ENCODE measurements at regions not wholly inside any gene's neighbourhood (a gene's known extent, or its start where the extent isn't known, plus 50 kb on each side); places are given as distances from the start of the nearest gene placed in this dataset.
"Not testable (repeated sequence)": the region's sequence is repeated elsewhere in the genome, so short reads cannot be mapped to it uniquely, and the experiment has no call there.

GRCh38 chrY:10627116-10627515, 1099.4 kb downstream of the TSPY10 start:
- H3K9me3 Mint-ChIP-seq = peaks cover 8% of the 10 kb centered on the region
- no peak overlapping the region for H3K4me3 Mint-ChIP-seq
- DNase-seq = no peak
- no peak overlapping the region for H3K27ac Mint-ChIP-seq
- H3K36me3 Mint-ChIP-seq (ENCODE audit: low read depth) = peaks cover 4% of the 10 kb centered on the region
- no peaks in the 10 kb centered on the region for H3K4me1 Mint-ChIP-seq
- H3K27me3 Mint-ChIP-seq = no peaks in the 10 kb centered on the region
- intact Hi-C loops (cut with micrococcal nuclease) = no loop called here

GRCh38 chrY:10648813-10649212, 1121.1 kb downstream of the TSPY10 start:
- H3K36me3 Mint-ChIP-seq (ENCODE audit: low read depth) = peaks cover 12% of the 10 kb centered on the region
- intact Hi-C loops (cut with micrococcal nuclease); H3K4me1 Mint-ChIP-seq; DNase-seq; H3K27me3 Mint-ChIP-seq; H3K4me3 Mint-ChIP-seq; H3K27ac Mint-ChIP-seq: not testable (repeated sequence)
- H3K9me3 Mint-ChIP-seq = peaks cover 22% of the 10 kb centered on the region

- intact Hi-C loops (cut with micrococcal nuclease); H3K4me3 Mint-ChIP-seq; DNase-seq; H3K27me3 Mint-ChIP-seq; H3K27ac Mint-ChIP-seq; H3K4me1 Mint-ChIP-seq: not testable (repeated sequence)
- Mint-ChIP-seq H3K36me3 (ENCODE audit: low read depth) (peaks cover 35% of the 10 kb centered on the region), H3K9me3 (peaks cover 64% of the 10 kb centered on the region)
Observed at GRCh38 chrY:10657120-10657519, 1129.4 kb downstream of the TSPY10 start.

GRCh38 chrY:10666785-10667184, 1139.1 kb downstream of the TSPY10 start:
- H3K9me3 Mint-ChIP-seq = peaks cover 39% of the 10 kb centered on the region
- no peaks in the 10 kb centered on the region for H3K27me3 Mint-ChIP-seq
- H3K4me3 Mint-ChIP-seq = no peak overlapping the region
- no peak for DNase-seq
- no peaks in the 10 kb centered on the region for H3K4me1 Mint-ChIP-seq
- H3K36me3 Mint-ChIP-seq (ENCODE audit: low read depth) = peaks cover 15% of the 10 kb centered on the region
- intact Hi-C loops (cut with micrococcal nuclease) = no loop called here
- H3K27ac Mint-ChIP-seq = no peak overlapping the region

GRCh38 chrY:10686414-10686813, 1158.7 kb downstream of the TSPY10 start:
- H3K27ac Mint-ChIP-seq = no peak overlapping the region
- no peaks in the 10 kb centered on the region for H3K27me3 Mint-ChIP-seq
- H3K4me1 Mint-ChIP-seq = no peaks in the 10 kb centered on the region
- intact Hi-C loops (cut with micrococcal nuclease) = no loop called here
- H3K36me3 Mint-ChIP-seq (ENCODE audit: low read depth) = peaks cover 16% of the 10 kb centered on the region
- H3K4me3 Mint-ChIP-seq = no peak overlapping the region
- no peak for DNase-seq
- peaks cover 56% of the 10 kb centered on the region for H3K9me3 Mint-ChIP-seq

All from activated CD4-positive, alpha-beta T cell treated with anti-CD3 and anti-CD28 coated beads, Interleukin-2, amount 10 ng/mL, durations not matched to agents 24 days and 14 days (primary cell).